Parathyroid adenoma (tissue), 2 donors: ENCODE measurements at regions not wholly inside any gene's neighbourhood (a gene's known extent, or its start where the extent isn't known, plus 50 kb on each side); places are given as distances from the start of the nearest gene placed in this dataset.

Experiments used
- H2AFZ ChIP-seq: fragments of 300-600 bp; sonication (generic); one replicate; pipeline ENCODE4 v1.7.0; 2017; ENCODE audit warnings: antibody characterized with exemption, mild to moderate bottlenecking
- H3K27ac ChIP-seq: fragments of 300-600 bp; sonication (generic); one replicate; pipeline ENCODE4 v1.7.0; 2017
- H3K27me3 ChIP-seq: fragments of 300-600 bp; sonication (generic); one replicate; pipeline ENCODE4 v1.7.0; 2017; ENCODE audit warnings: low read length; ENCODE audit not compliant: control insufficient read depth, insufficient read depth
- H3K36me3 ChIP-seq: fragments of 300-600 bp; sonication (generic); one replicate; pipeline ENCODE4 v1.7.0; 2017; ENCODE audit warnings: low read length; ENCODE audit not compliant: control insufficient read depth, insufficient read depth
- H3K4me1 ChIP-seq: fragments of 300-600 bp; sonication (generic); one replicate; pipeline ENCODE4 v1.7.0; 2017; ENCODE audit warnings: control low read depth
- H3K4me2 ChIP-seq: fragments of 300-600 bp; sonication (generic); one replicate; pipeline ENCODE4 v1.7.0; 2017; ENCODE audit warnings: low read length
- H3K4me3 ChIP-seq: fragments of 300-600 bp; sonication (generic); one replicate; pipeline ENCODE4 v1.7.0; 2017; ENCODE audit warnings: low read depth, low read length
- H3K79me2 ChIP-seq: fragments of 300-600 bp; sonication (generic); one replicate; pipeline ENCODE4 v1.7.0; 2017; ENCODE audit warnings: control low read depth
- H3K9ac ChIP-seq: fragments of 300-600 bp; sonication (generic); one replicate; pipeline ENCODE4 v1.7.0; 2017; ENCODE audit warnings: mild to moderate bottlenecking
- H3K9me3 ChIP-seq: fragments of 300-600 bp; sonication (generic); one replicate; pipeline ENCODE4 v1.7.0; 2017; ENCODE audit warnings: low read length; ENCODE audit not compliant: control insufficient read depth
- CTCF ChIP-seq: fragments of 300-600 bp; sonication (generic); IDR thresholded peaks from one replicate; pipeline ENCODE4 v1.7.0; 2017; ENCODE audit warnings: antibody characterized with exemption, mild to moderate bottlenecking
- donor health status: primary hyperparathyroidism.

- no peaks in the 10 kb centered on the region for H3K9me3 ChIP-seq
- no peaks in the 10 kb centered on the region for H3K4me1 ChIP-seq
- TF ChIP-seq CTCF = no peak
- no peak overlapping the region for H3K4me2 ChIP-seq
- no peak overlapping the region for H3K4me3 ChIP-seq
- H3K79me2 ChIP-seq = no peaks in the 10 kb centered on the region
- no peak overlapping the region for H2AFZ ChIP-seq
- no peaks in the 10 kb centered on the region for H3K27me3 ChIP-seq
- no peaks in the 10 kb centered on the region for H3K36me3 ChIP-seq
- no peak overlapping the region for H3K9ac ChIP-seq
- H3K27ac ChIP-seq = no peak overlapping the region
Measured at GRCh38 chr9:82574911-82575310, 488.0 kb downstream of the RASEF start.

GRCh38 chr9:82580921-82581320, 482.0 kb downstream of the RASEF start:
- H3K27ac ChIP-seq = no peak overlapping the region
- H3K9me3 ChIP-seq = no peaks in the 10 kb centered on the region
- H2AFZ ChIP-seq = no peak overlapping the region
- H3K27me3 ChIP-seq = no peaks in the 10 kb centered on the region
- H3K9ac ChIP-seq = no peak overlapping the region
- H3K4me3 ChIP-seq = no peak overlapping the region
- H3K4me1 ChIP-seq = no peaks in the 10 kb centered on the region
- no peak for TF ChIP-seq CTCF
- H3K4me2 ChIP-seq = no peak overlapping the region
- H3K79me2 ChIP-seq = no peaks in the 10 kb centered on the region
- H3K36me3 ChIP-seq = no peaks in the 10 kb centered on the region

- Histone ChIP-seq H3K4me3 (no peak overlapping the region), H3K9ac (no peak overlapping the region), H3K27ac (no peak overlapping the region), H3K4me2 (no peak overlapping the region), H3K4me1 (no peaks in the 10 kb centered on the region), H2AFZ (no peak overlapping the region), H3K79me2 (no peaks in the 10 kb centered on the region), H3K27me3 (no peaks in the 10 kb centered on the region), H3K36me3 (no peaks in the 10 kb centered on the region), H3K9me3 (no peaks in the 10 kb centered on the region)
- TF ChIP-seq CTCF = no peak
Measured at GRCh38 chr9:82581516-82581915, 481.4 kb downstream of the RASEF start.

GRCh38 chr9:82581935-82582334, 481.0 kb downstream of the RASEF start:
- Histone ChIP-seq H3K4me2 (no peak overlapping the region), H2AFZ (no peak overlapping the region), H3K9ac (no peak overlapping the region), H3K4me3 (no peak overlapping the region), H3K27ac (no peak overlapping the region), H3K79me2 (no peaks in the 10 kb centered on the region), H3K4me1 (no peaks in the 10 kb centered on the region), H3K9me3 (no peaks in the 10 kb centered on the region), H3K27me3 (no peaks in the 10 kb centered on the region), H3K36me3 (no peaks in the 10 kb centered on the region)
- no peak for TF ChIP-seq CTCF

GRCh38 chr9:82582693-82583092, 480.2 kb downstream of the RASEF start:
- no peak overlapping the region for H2AFZ ChIP-seq
- no peaks in the 10 kb centered on the region for H3K79me2 ChIP-seq
- no peak overlapping the region for H3K4me2 ChIP-seq
- no peaks in the 10 kb centered on the region for H3K36me3 ChIP-seq
- H3K4me1 ChIP-seq = no peaks in the 10 kb centered on the region
- no peaks in the 10 kb centered on the region for H3K9me3 ChIP-seq
- no peak overlapping the region for H3K9ac ChIP-seq
- H3K4me3 ChIP-seq = no peak overlapping the region
- H3K27ac ChIP-seq = no peak overlapping the region
- no peak for TF ChIP-seq CTCF
- no peaks in the 10 kb centered on the region for H3K27me3 ChIP-seq
